Psoas muscle (tissue), 7 donors: ENCODE measurements at regions not wholly inside any gene's neighbourhood (a gene's known extent, or its start where the extent isn't known, plus 50 kb on each side); places are given as distances from the start of the nearest gene placed in this dataset.

Experiments used
- ATAC-seq, 4 donors: fragments of 200-7000 bp; cut with Tn5 transposase; one replicate each; pipeline ENCODE4 v1.9.1; 2020; ENCODE audit warnings: moderate library complexity in 3 of 4, mild to moderate bottlenecking in 2 of 4
- DNase-seq, 2 donors: peaks; one replicate each; pipeline ENCODE4 v3.0.0-alpha.2; 2020
- H3K27ac ChIP-seq: fragments of 200-600 bp; one replicate; pipeline ENCODE4 v1.8.0; 2022
- H3K27me3 ChIP-seq, 3 donors: fragments of 200-600 bp in 1 of 3; one replicate each; pipeline versions ENCODE4 v1.6.1 to v1.8.0; 2013 to 2022; ENCODE audit warnings: low read length in 2 of 3, mild to moderate bottlenecking in 2 of 3, moderate library complexity in 1 of 3; ENCODE audit not compliant: insufficient read depth in 3 of 3
- H3K36me3 ChIP-seq, 2 donors: fragments of 200-600 bp in 1 of 2; one replicate each; pipeline versions ENCODE4 v1.6.1 to v1.8.0; 2013 to 2022; ENCODE audit warnings: low read depth in 1 of 2, mild to moderate bottlenecking in 1 of 2, moderate library complexity in 1 of 2; ENCODE audit not compliant: insufficient read depth in 1 of 2
- H3K4me1 ChIP-seq: fragments of 200-600 bp; one replicate; pipeline ENCODE4 v1.8.0; 2022
- H3K4me3 ChIP-seq: fragments of 200-600 bp; one replicate; pipeline ENCODE4 v1.8.0; 2022; ENCODE audit warnings: mild to moderate bottlenecking
- H3K9me3 ChIP-seq: fragments of 200-600 bp; one replicate; pipeline ENCODE4 v1.8.0; 2022
- WGBS, 3 donors: extraction: QIAGEN DNeasy Blood & Tissue Kit; methylation state at CpG; one replicate each; pipeline versions ENCODE4 v1.1.6 to v1.1.7; 2013; 5-methylcytosine and 5-hydroxymethylcytosine counted together
- intact Hi-C, 2 donors: fragments of 100-400 bp; cut with DNase I; formaldehyde crosslinking; loops; one replicate each; pipeline versions ENCODE4 v1.11.0 to v1.14.2; 2022
- TF ChIP-seq, protein P1 (sequence below): fragments of 200-600 bp; IDR thresholded peaks from one replicate; pipeline ENCODE4 v1.8.0; 2022; ENCODE audit warnings: antibody characterized with exemption
- donor health status: healthy with polysubstance abuse.
- donor health status: DM: no; HTN: no; CAD: no; lungs with moderate emphysema.
- donor health status: Bipolar disorder and iron deficiency.
- donor health status: healthy.
- donor health status: DM: yes; HTN: yes; CAD: no.
- donor health status: DM: no; HTN: no; CAD: no.
- donor health status: DM: yes; HTN: yes; CAD: no.

DNA sequence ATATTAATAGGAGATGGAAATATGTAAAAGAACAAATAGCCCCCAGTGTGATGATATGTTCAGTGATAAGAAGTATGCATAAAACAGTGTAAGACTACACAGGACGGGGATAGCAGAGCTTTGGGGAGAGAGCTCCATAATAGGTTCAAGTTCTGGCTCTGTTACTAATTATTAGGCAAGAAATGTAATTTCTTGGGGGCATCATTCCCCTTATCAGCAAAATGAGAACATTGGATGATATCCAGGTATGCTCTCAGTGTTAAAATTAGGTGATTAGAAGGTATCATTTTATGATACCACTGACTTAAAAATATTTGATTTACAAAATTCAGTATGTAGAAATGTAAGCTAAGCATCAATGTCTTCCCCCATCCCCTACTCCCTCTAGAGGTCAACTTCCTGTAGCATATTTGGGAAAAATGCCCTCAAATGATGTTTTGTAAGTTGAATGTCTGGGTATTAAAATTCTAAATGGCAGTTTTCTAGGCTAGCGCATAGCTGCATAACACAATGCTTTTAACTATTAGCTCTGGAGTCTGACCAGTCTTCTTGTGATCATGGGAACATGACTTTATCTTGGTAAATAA, 585.7 kb upstream of the CAMK1G start:
- Histone ChIP-seq H3K27me3 (no peaks in the 10 kb centered on the region), H3K36me3 (no peaks in the 10 kb centered on the region), H3K9me3 (no peaks in the 10 kb centered on the region), H3K27ac (no peak overlapping the region), H3K4me3 (no peak overlapping the region), H3K4me1 (no peaks in the 10 kb centered on the region)
- 88 to 94% (median 91%) methylated on average over 2 of the region's 2 CpGs for WGBS, 3 donors
- TF ChIP-seq, protein P1, sequence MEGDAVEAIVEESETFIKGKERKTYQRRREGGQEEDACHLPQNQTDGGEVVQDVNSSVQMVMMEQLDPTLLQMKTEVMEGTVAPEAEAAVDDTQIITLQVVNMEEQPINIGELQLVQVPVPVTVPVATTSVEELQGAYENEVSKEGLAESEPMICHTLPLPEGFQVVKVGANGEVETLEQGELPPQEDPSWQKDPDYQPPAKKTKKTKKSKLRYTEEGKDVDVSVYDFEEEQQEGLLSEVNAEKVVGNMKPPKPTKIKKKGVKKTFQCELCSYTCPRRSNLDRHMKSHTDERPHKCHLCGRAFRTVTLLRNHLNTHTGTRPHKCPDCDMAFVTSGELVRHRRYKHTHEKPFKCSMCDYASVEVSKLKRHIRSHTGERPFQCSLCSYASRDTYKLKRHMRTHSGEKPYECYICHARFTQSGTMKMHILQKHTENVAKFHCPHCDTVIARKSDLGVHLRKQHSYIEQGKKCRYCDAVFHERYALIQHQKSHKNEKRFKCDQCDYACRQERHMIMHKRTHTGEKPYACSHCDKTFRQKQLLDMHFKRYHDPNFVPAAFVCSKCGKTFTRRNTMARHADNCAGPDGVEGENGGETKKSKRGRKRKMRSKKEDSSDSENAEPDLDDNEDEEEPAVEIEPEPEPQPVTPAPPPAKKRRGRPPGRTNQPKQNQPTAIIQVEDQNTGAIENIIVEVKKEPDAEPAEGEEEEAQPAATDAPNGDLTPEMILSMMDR = no peak
- intact Hi-C loops = no loop called here
- no peak for DNase-seq
- ATAC-seq = no peak

DNA sequence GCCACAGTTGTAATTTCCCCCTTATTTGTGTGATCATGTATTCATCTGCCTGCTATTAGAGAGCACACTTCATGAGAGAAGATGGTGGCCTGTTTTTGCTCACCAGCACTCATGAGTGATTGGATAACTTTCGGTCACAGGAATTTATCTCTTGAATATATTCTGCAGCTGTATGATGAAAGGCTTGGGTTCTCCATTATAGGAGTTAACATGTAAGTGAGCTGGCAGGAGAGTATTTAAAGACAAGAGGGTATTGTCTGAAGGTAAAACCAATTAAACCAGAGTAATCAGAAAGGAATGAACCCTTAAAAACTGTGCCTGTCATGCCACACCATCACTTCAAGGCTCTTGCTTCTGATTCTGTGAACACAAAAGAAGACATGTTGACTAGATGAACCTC, 574.9 kb upstream of the CAMK1G start:
- Histone ChIP-seq H3K4me1 (no peaks in the 10 kb centered on the region), H3K27ac (no peak overlapping the region), H3K27me3 (no peaks in the 10 kb centered on the region), H3K36me3 (no peaks in the 10 kb centered on the region), H3K4me3 (no peak overlapping the region), H3K9me3 (no peaks in the 10 kb centered on the region)
- no peak for DNase-seq
- TF ChIP-seq, protein P1 = no peak
- ATAC-seq = no peak
- WGBS, 3 donors = 93 to 96% (median 95%) methylated on average over 1 of the region's 1 CpG
- intact Hi-C loops = no loop called here

DNA sequence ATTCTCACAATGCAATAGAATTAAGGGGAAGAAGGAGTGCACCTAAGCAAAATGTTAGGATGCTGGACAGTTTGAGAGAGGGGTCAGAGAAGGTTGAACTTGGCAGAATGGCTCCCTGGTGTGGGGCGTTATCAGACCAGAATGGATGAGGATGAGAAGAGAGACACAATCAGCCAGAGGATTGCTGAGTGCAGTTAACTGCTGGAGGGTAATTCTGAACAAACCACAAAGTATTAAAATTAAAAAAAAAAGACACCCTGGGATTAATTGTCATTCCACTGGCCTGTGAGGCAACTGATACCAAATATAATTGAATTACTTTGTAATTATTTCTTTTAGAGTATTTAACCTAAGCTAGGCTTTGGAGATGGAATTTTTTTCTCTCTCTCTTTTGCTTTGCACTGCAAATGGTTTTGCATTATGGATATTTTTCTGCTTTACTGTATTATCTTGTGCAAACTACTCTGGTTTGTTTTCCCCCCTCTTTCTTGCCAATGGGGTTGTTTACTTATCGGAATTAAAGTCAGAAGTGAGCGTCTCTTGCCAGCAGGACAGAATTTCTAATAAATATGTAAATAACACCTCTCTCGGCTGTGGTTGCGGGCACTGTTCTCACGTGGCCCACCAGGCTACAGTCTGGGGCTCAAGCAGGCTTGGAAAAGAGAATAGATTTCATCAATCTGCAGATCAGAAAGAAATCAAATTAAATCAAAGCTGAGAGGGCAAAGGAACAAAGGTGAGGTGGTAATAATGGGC, 572.9 kb upstream of the CAMK1G start:
- TF ChIP-seq, protein P1 = no peak
- H3K27me3 ChIP-seq = no peaks in the 10 kb centered on the region
- no peak overlapping the region for H3K27ac ChIP-seq
- H3K4me3 ChIP-seq = no peak overlapping the region
- ATAC-seq = no peak
- H3K36me3 ChIP-seq = no peaks in the 10 kb centered on the region
- intact Hi-C loops = no loop called here
- WGBS, 3 donors = 82 to 84% (median 84%) methylated on average over 6 of the region's 6 CpGs
- DNase-seq = no peak
- no peaks in the 10 kb centered on the region for H3K9me3 ChIP-seq
- H3K4me1 ChIP-seq = no peaks in the 10 kb centered on the region

DNA sequence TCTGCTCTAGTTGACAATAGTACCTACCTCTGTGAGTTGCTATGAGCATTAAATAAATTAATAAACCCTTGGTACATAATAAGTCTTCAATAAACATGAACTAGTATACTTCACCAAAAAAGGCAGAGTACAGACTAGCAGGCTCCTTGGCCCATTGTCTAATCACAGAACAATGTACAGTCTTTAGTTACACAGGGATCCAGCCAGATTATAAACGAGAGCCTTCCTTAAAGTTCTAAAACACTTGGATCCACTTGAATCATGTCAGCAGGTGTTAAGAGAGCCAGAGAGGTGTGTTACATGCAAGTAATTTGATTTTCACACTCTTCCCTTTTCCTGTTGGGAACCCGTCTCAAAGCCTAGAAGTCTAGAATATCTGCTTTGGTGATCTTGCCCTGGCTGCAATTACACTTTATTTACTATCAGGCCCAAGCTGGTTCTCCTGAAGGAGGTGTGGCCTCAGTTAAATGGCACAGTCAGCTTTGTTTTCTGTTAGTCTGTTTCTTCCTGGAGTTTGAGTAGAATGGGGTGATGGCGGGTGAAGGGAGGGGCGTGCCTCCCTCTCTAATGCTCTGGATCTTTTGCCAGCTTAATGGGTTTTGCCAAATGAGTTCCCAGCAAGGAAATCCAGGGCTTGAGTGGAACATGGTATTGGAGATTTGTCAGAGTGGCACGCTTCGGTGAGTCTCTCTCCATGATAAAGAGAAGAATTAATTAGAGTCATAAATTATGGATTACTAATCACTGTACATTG, 570.9 kb upstream of the CAMK1G start:
- no peaks in the 10 kb centered on the region for H3K4me1 ChIP-seq
- WGBS, 3 donors = 62 to 73% (median 73%) methylated on average over 6 of the region's 6 CpGs
- H3K9me3 ChIP-seq = no peaks in the 10 kb centered on the region
- intact Hi-C loops = no loop called here
- no peak for ATAC-seq
- H3K27ac ChIP-seq = no peak overlapping the region
- H3K4me3 ChIP-seq = no peak overlapping the region
- DNase-seq = no peak
- TF ChIP-seq, protein P1 = no peak
- no peaks in the 10 kb centered on the region for H3K36me3 ChIP-seq
- no peaks in the 10 kb centered on the region for H3K27me3 ChIP-seq
